ENCODE measurements at regions not wholly inside any gene's neighbourhood (a gene's known extent, or its start where the extent isn't known, plus 50 kb on each side); places are given as distances from the start of the nearest gene placed in this dataset.

DNA sequence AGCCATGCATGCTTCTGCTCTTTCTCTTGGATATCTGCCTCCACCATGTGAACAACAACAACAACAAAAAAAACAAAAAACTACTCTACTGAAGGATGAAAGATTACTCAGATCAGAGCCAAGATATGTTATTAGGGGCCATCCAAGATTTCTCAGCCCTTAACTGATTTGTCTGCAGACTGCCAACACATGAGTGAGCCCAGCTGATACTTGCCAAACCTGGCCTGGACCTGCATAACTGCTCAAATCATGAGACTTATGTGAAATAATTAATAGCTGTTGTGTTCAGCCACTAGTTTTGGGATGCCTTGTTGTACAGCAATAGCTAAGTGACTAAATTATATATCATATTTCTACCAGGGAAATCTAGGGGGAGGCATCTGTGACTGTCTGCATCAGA, 334.5 kb upstream of the SORCS1 start:
- no peak overlapping the region for H3K9ac ChIP-seq (replicated peaks in 1 of 4; ENCODE audit: extremely low read depth in 1 of 4, low read depth in 3 of 4, low read length in 3 of 4)
- H2BK5ac ChIP-seq (ENCODE audit: low read depth, low read length), result no peak overlapping the region
- ChIA-PET POLR2A (ENCODE audit: partially characterized antibody) (no interaction called here), CTCF (ENCODE audit: partially characterized antibody) (no interaction called here)
- H2BK20ac ChIP-seq (ENCODE audit: low read length), result no peak overlapping the region
- H3K56ac ChIP-seq (replicated peaks; ENCODE audit: insufficient read length, low read depth, low read length), result no peak overlapping the region
- H3K36me3 ChIP-seq (ENCODE audit: control insufficient read depth in 2 of 4, insufficient read depth in 4 of 4, low read length in 3 of 4), result no peaks in the 10 kb centered on the region
- no peaks in the 10 kb centered on the region for H3K79me1 ChIP-seq (ENCODE audit: low read depth, low read length)
- H3K23me2 ChIP-seq (ENCODE audit: low read depth, low read length), result no peaks in the 10 kb centered on the region
- FAIRE-seq (no peak), DNase-seq (ENCODE audit: low read depth in 1 of 2, low spot score in 2 of 2) (no peak)
- H3K4ac ChIP-seq (replicated peaks; ENCODE audit: insufficient read length, low read depth, low read length), result no peak overlapping the region
- H3K14ac ChIP-seq (ENCODE audit: insufficient read length), result no peak overlapping the region
- H3K27me3 ChIP-seq (replicated peaks in 1 of 4; ENCODE audit: control insufficient read depth in 3 of 4, extremely low read depth in 1 of 4, insufficient read depth in 3 of 4, low read length in 3 of 4), result no peaks in the 10 kb centered on the region
- H3K4me3 ChIP-seq (ENCODE audit: extremely low read depth in 1 of 4, insufficient read depth in 2 of 4, low read depth in 3 of 4, low read length in 4 of 4), result no peak overlapping the region
- no peak overlapping the region for H2BK15ac ChIP-seq (ENCODE audit: low read length)
- H2BK12ac ChIP-seq (ENCODE audit: low read depth, low read length), result no peak overlapping the region
- TF ChIP-seq KDM5A (IDR thresholded peaks at IDR 0.05; ENCODE audit: low read length) (no peak), SP1 (IDR thresholded peaks at IDR 0.05; ENCODE audit: low read depth, low read length) (no peak), TEAD4 (IDR thresholded peaks at IDR 0.05; ENCODE audit: low read depth, low read length) (no peak), YY1 (IDR thresholded peaks at IDR 0.05; ENCODE audit: low read depth, low read length) (no peak), CTBP2 (IDR thresholded peaks at IDR 0.05; ENCODE audit: borderline replicate concordance, insufficient read depth, insufficient read length, low read length) (no peak), BCL11A (IDR thresholded peaks at IDR 0.05; ENCODE audit: low read depth in 2 of 2, low read length in 2 of 2) (no peak), RAD21 (IDR thresholded peaks at IDR 0.05 in 1 of 2, conservative IDR thresholded peaks at IDR 0.05 in 1 of 2; ENCODE audit: low read depth in 2 of 2, low read length in 2 of 2) (no peak), POU5F1 (IDR thresholded peaks at IDR 0.05; ENCODE audit: low read depth, low read length) (no peak), RNF2 (IDR thresholded peaks at IDR 0.05; ENCODE audit: borderline replicate concordance, low read depth, low read length, missing control alignments, poor library complexity, severe bottlenecking) (no peak), JUND (IDR thresholded peaks at IDR 0.05; ENCODE audit: low read length) (no peak)
- TF ChIP-seq, protein P1, sequence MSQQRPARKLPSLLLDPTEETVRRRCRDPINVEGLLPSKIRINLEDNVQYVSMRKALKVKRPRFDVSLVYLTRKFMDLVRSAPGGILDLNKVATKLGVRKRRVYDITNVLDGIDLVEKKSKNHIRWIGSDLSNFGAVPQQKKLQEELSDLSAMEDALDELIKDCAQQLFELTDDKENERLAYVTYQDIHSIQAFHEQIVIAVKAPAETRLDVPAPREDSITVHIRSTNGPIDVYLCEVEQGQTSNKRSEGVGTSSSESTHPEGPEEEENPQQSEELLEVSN (IDR thresholded peaks at IDR 0.05), result no peak
- no peak overlapping the region for H2AK5ac ChIP-seq (ENCODE audit: low read depth, low read length)
- H4K5ac ChIP-seq (ENCODE audit: insufficient read length, low read depth, low read length), result no peak overlapping the region
- no peak overlapping the region for H2BK120ac ChIP-seq (replicated peaks; ENCODE audit: low read depth, low read length)
- no peak overlapping the region for H3K27ac ChIP-seq (ENCODE audit: low read depth, low read length)
- H3K18ac ChIP-seq (ENCODE audit: extremely low read depth, low read length), result no peak overlapping the region
- no peaks in the 10 kb centered on the region for H3K79me2 ChIP-seq (ENCODE audit: control insufficient read depth in 1 of 2, insufficient read depth in 2 of 2, low read length in 2 of 2)
- H3K4me1 ChIP-seq (replicated peaks in 1 of 4; ENCODE audit: control insufficient read depth in 3 of 4, insufficient read depth in 4 of 4, low read length in 3 of 4), result no peaks in the 10 kb centered on the region
- no peak overlapping the region for H4K91ac ChIP-seq (replicated peaks; ENCODE audit: insufficient read length, low read length)
- no peak overlapping the region for H4K8ac ChIP-seq (ENCODE audit: extremely low read depth, insufficient read depth, low read length)
- peaks cover 8 to 13% of the 10 kb centered on the region in 2 experiments; a peak in 3 of 4 replicates for H3K9me3 ChIP-seq (ENCODE audit: insufficient read depth in 2 of 2, low read depth in 1 of 2, low read length in 1 of 2)
- H3K4me2 ChIP-seq (ENCODE audit: insufficient read depth in 1 of 2, low read depth in 2 of 2, low read length in 2 of 2), result no peak overlapping the region
- H4K20me1 ChIP-seq (replicated peaks in 1 of 2; ENCODE audit: control insufficient read depth in 1 of 2, insufficient read depth in 2 of 2, low read length in 2 of 2), result no peaks in the 10 kb centered on the region
- H2AFZ ChIP-seq (ENCODE audit: low read length), result no peak overlapping the region
- H3K23ac ChIP-seq (ENCODE audit: insufficient read length), result no peak overlapping the region
